GM21529 (cell line): ENCODE measurements at regions not wholly inside any gene's neighbourhood (a gene's known extent, or its start where the extent isn't known, plus 50 kb on each side); places are given as distances from the start of the nearest gene placed in this dataset.

Source experiments
- ATAC-seq: cut with Tn5 transposase; IDR thresholded peaks from one replicate; pipeline ENCODE4 v1.9.1; 2021; ENCODE audit not compliant: unreplicated experiment

DNA sequence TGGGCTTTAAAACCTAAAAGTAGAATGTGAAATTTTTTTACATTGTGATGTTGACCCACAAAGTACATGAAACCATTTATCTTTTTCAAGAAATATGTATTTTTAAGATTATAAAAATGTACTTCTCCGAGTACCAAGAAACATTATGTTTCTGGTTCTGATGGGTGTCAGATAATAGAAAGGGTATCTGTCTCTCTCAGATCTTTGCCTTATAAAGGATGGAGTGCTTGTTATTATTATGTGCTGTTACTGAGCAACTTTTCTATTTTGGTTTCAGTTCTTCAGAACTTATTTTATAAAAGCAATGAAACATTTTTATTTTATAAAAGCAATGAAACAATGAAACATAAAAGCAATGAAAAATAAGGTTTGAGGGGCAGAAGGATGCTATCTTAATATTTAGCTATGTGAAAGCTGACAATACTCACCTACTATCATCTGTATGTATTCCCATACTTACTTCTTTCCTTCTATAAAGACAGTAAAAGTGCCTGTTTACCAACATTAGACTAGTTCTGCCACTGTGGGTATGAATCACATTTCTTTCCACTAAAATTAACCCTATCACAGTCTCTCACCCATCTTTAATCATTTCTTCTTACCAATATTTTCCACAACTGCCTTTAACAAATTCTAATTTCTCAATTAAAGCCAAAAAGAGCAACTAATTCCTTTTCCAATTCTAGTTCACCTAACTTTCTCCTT, 540.7 kb upstream of the KCNMB2 start:
- no peak for ATAC-seq

GRCh38 chr3:178001670-178002101, 534.5 kb upstream of the KCNMB2 start:
- peak; percentile 95 for ATAC-seq

- ATAC-seq, result peak; percentile 2
Measured at GRCh38 chr3:178002113-178002512, 534.1 kb upstream of the KCNMB2 start.

DNA sequence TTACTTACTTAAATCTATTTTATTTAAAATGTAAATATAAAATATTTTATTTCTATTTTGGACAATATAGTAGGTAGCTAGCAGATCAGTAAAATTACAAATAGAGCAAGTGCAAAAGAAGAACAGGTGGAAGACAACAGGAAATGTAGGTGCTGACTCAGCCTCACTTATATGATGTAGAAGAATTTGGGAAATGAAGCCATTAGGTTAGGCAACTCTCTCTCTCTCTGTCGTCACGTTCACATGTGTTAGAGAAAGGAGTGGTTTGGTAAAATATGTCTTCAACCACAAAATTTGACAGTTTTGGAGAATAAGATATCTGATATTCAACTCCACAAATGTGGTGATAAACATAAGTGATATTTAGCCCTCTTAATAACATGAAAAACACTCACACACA, 532.5 kb upstream of the KCNMB2 start:
- no peak for ATAC-seq

DNA sequence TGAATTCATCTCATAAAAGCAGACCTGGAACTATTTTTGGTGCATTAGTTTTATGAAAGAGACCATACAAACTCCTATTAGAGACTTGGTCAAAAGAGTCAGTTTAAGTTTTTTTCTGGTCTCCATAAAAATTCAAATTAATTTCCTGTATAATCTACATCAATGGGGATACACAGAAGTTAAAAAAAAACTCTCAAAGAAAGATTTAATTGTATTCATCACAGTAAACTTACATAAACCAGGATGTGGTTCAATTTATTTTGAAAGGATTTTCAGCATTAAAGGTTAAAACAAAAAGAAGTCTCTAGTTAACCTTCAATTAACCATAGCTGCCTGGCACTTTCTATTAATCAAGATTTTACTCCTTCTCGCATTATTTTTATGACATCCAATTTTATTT, 530.3 kb upstream of the KCNMB2 start:
- no peak for ATAC-seq

DNA sequence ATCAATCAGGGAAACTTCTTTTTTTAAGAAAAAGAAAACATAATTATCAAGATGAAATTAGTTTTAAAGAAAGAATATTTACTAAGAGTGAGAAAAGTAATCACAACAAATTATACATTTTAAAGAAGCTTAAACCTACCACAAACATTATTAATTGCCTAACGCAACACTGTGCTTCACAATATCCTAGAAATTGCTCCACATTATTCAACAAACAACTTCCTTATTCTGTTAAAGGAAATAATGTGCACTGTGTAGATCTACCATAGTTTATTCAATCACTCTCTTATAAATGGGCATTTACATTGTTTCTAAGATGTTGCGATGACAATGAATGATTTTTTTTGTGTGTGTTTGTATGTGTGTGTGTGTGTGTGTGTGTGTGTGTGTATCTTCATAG, 525.9 kb upstream of the KCNMB2 start:
- ATAC-seq, result no peak

- ATAC-seq, result no peak
Measured at GRCh38 chr3:178019645-178020044, 516.6 kb upstream of the KCNMB2 start.

- no peak for ATAC-seq
Measured at GRCh38 chr3:178022599-178022998, 513.6 kb upstream of the KCNMB2 start.

DNA sequence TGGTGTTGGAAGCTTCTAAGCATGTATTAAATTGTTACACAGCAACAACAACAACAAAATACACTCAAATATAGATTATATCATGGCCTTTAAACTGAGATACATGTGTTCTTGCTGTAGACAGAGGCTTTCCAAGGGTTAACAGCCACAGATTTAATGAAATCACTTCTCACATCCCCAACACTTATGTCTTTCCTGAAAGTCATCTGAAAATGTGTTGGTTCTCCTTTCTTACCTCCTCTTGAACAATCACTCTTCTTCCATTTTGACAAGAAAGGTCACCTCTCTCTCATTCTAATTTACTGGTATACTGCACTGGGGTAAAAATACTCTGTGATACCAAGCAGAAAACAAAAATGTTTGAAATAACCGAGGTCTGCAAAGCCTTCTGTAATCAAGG, 507.3 kb upstream of the KCNMB2 start:
- no peak for ATAC-seq

DNA sequence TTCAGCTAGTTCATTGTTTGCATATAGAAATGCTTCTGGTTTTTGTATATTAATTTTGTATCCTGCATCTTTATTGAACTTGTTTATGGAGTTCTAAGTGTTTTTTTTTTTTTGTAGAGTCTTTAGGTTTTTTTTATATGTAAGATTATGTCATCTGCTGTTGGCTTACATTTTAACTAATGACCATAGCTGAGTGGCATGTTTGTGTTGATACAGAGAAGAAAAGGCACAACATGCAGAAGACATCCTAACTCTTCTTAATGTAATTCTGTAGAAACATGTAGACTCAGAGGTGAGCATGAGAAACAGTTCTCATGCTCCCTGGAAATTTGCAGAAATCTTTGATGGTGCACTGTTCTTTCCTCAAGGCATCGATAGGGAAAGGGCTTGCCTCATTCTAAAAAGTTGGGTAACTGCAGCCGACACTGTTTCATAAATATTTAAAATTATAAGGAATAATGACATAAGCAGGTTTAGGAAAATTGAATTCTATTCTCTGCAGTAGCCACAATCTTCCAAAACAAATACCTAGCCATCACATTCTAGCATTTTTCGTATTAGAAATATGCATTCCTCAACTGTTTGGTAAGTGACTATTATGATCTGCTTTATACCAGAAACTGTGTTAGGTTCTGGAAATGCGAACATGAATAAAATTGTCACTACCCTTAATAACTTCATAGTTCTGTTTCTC, 499.6 kb upstream of the KCNMB2 start:
- no peak for ATAC-seq

- ATAC-seq, result no peak
Measured at GRCh38 chr3:178041931-178042330, 494.3 kb upstream of the KCNMB2 start.

DNA sequence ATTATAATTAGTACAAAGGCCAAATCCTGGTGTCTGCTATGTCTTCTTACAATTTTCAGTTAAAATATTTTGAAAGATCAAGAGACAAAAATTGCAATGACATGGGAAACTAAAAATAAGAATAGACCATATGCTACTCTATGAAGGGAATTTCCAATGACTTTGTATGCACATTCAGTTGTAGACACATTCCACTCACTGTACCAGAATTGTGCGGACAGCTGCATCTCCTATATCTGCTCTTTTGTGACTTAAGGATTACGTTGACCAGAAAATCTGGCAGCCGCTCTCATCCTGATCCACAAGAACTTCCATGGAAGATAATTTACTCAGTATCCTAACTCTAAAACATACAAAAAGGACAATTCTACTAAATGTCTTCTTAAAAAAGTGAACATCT, 493.9 kb upstream of the KCNMB2 start:
- no peak for ATAC-seq

- ATAC-seq, result no peak
Measured at GRCh38 chr3:178043084-178043483, 493.2 kb upstream of the KCNMB2 start.

- ATAC-seq, result no peak
Measured at GRCh38 chr3:178044320-178044719, 491.9 kb upstream of the KCNMB2 start.

DNA sequence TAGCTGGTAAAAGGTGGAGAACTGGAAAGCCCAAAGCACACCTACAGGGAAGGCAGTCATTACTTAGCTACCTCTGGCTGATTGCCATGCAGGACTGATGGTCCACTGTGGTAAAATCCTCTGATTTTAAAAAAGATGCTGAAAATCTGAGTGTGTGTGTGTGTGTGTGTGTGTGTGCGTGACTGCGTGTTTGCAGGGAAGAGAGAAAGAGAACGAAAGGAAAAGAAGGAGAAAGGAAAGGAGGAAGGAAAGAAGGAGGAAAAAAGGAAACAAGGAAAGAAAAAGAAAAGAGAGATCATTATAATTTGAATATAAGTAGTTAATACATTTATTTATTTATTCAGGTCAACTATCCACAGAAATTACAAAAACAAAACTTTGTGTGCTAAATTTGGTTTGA, 488.7 kb upstream of the KCNMB2 start:
- ATAC-seq, result no peak

DNA sequence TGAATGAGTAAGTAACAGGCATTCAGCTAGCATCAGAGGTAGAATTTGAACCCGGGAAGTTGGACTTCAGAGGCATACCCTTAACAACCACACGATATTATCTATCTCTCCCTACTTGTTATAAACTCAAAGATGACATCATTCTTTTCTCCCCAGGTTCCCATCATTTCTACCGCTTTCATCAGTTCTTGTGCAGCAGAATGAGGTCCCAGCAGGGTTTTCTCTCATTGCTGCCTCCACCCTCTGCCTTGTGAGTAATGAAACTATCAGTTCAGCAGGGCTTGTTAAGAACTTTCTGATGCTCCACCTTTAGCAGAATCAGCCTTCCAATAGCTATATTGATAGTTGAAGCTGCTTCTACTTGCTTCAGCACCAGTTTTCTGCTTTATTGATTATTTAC, 487.5 kb upstream of the KCNMB2 start:
- ATAC-seq, result no peak

DNA sequence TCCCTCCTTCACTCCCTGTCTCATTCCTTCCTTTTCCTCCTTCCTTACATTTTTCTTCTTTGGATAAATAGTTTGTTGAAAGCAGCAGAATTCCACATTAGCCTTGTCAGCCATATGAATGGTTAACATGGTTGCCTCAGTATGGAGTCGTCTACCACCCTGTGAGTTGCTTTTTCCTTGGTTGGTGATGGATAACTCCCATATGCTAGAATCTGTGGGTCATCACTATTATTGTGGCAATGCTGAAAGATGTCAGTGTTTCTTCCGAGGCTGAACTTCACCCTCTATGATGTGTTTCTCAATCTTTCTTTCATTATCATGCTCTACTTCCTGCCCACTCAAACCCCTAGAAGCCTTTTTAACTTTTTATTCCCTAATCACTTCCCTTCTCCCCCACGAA, 481.8 kb upstream of the KCNMB2 start:
- no peak for ATAC-seq

DNA sequence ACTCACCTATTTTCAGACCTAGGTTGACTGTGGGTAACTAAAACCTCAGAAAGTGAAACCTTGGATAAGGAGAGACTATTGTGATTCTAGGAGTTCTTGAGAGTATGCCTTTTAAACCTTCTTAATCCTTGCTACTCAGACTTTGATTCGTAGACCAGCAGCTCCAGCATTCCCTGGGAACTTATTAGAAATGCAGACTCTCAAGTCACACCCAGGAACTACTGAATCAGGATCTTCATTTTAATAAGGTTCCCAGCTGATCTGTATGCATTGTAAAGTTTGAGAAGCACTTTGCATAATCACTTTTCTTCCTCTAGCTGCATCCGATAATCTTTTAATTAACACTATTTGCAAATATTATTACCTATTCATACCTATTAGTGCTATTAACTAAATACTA, 480.3 kb upstream of the KCNMB2 start:
- no peak for ATAC-seq

DNA sequence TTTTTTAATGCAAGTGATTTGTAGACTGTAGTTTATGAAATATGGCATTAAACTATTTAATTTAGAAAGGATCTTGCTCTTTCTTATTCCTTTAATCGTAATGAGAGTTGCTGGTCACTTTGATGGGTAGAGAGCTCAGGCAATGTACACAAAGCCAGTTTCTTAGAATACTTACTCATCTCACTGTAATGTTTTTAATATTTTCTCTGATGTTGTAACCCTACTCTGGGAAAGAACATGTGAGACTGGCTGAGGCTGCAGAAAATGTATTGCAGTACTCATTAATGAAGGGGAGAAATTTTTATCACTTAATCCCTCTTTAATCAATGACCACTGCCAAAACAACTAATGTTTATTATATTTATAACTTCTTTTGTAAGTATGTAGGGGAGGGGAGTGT, 479.4 kb upstream of the KCNMB2 start:
- ATAC-seq, result no peak

DNA sequence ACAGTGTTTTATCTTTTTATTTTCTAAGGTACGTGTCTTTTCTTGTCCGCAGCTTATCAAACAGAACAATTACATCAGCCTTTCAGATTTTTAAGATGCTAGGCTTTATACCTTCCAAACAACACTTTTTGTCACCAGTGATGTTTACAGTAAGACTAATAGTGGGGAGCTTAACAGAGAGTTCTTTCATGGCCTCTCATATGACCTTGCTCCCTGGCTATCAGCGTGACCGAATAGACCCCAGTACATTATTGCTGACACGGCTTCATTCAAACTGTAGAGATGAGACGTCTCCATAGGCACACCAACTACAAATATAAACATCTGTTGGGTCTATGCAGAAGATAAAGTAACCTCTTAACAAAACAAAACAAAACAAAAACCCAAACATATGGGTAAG, 477.6 kb upstream of the KCNMB2 start:
- no peak for ATAC-seq

GRCh38 chr3:178059119-178059518, 477.1 kb upstream of the KCNMB2 start:
- no peak for ATAC-seq

GRCh38 chr3:178059836-178060235, 476.4 kb upstream of the KCNMB2 start:
- no peak for ATAC-seq

GRCh38 chr3:178060407-178060806, 475.8 kb upstream of the KCNMB2 start:
- ATAC-seq, result no peak
